ENCODE measurements at regions not wholly inside any gene's neighbourhood (a gene's known extent, or its start where the extent isn't known, plus 50 kb on each side); places are given as distances from the start of the nearest gene placed in this dataset.

DNA sequence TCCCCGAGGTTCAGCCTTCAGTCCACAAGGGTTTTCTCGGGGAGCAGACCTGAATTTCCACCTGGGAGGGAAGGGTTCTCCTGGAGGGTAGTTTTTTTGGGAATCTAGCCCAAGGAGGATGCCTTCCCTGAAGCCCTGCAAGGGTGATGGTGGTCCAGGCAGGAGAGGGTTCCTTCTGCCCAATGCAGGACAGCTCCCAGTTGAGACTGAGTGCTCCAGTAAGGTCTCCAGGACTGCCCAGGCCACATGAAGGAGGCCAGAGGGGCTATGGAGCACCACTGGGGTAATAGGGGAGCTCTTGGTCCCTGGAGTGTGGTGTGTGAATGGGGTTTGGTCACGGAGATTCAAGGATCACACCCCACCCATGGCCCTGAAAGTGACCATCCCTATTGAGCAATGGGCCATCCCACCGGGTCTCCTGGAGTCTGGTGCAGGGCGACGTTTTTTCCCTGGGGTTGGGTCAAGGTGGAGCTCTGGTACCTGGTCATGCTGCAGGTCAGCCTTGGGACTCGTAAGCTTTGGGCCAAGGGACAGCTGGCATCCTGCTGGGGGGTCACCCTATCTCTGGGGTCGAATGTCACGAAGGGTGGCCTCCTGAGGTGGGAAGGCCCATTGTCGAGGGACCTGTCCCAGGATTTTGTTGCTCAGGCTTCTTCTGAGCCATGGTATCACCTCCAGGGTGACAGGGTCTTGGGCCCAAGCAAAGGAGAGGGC lies 196.5 kb downstream of the UBE3A start:
- no peak for TF ChIP-seq POLR2A (IDR thresholded peaks at IDR 0.05)
- TF ChIP-seq, protein P1, sequence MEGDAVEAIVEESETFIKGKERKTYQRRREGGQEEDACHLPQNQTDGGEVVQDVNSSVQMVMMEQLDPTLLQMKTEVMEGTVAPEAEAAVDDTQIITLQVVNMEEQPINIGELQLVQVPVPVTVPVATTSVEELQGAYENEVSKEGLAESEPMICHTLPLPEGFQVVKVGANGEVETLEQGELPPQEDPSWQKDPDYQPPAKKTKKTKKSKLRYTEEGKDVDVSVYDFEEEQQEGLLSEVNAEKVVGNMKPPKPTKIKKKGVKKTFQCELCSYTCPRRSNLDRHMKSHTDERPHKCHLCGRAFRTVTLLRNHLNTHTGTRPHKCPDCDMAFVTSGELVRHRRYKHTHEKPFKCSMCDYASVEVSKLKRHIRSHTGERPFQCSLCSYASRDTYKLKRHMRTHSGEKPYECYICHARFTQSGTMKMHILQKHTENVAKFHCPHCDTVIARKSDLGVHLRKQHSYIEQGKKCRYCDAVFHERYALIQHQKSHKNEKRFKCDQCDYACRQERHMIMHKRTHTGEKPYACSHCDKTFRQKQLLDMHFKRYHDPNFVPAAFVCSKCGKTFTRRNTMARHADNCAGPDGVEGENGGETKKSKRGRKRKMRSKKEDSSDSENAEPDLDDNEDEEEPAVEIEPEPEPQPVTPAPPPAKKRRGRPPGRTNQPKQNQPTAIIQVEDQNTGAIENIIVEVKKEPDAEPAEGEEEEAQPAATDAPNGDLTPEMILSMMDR (IDR thresholded peaks at IDR 0.05), result no peak

Measured in right lobe of liver (tissue), 4 donors.